GM23338 (cell line): ENCODE measurements at regions not wholly inside any gene's neighbourhood (a gene's known extent, or its start where the extent isn't known, plus 50 kb on each side); places are given as distances from the start of the nearest gene placed in this dataset.

ENCODE experiments used
- ATAC-seq: fragments of 200-7000 bp; cut with Tn5 transposase; 3 replicates; pipeline ENCODE4 v1.9.1; 2020
- DNase-seq: peaks from one replicate; pipeline ENCODE4 v3.0.0-alpha.2; 2015; ENCODE audit warnings: low spot score
- H2AFZ ChIP-seq: fragments of 200-600 bp; sonication (generic); 2 replicates; pipeline ENCODE4 v1.8.0; 2016; ENCODE audit warnings: antibody characterized with exemption, mild to moderate bottlenecking, moderate library complexity
- H3F3A ChIP-seq: fragments of 200-600 bp; sonication (generic); replicated peaks from 2 replicates; pipeline ENCODE4 v1.8.0; 2017; ENCODE audit warnings: antibody characterized with exemption, mixed run types, low read depth
- H3K27ac ChIP-seq: fragments of 200-600 bp; sonication (generic); 2 replicates; pipeline ENCODE4 v1.6.1; 2016; ENCODE audit warnings: low read depth
- H3K27me3 ChIP-seq: fragments of 200-600 bp; sonication (generic); 2 replicates; pipeline ENCODE4 v1.8.0; 2016; ENCODE audit warnings: mild to moderate bottlenecking, mixed run types, moderate library complexity; ENCODE audit not compliant: insufficient read depth
- H3K36me3 ChIP-seq: fragments of 200-600 bp; sonication (generic); 2 replicates; pipeline ENCODE4 v1.8.0; 2016; ENCODE audit warnings: mild to moderate bottlenecking; ENCODE audit not compliant: insufficient read depth
- H3K4me1 ChIP-seq: fragments of 200-600 bp; sonication (generic); 2 replicates; pipeline ENCODE4 v1.8.0; 2016; ENCODE audit warnings: mild to moderate bottlenecking, moderate library complexity; ENCODE audit not compliant: insufficient read depth
- H3K4me2 ChIP-seq: fragments of 200-600 bp; sonication (generic); 2 replicates; pipeline ENCODE4 v1.7.1; 2017; ENCODE audit warnings: mixed run types
- H3K4me3 ChIP-seq: fragments of 200-600 bp; sonication (generic); 2 replicates; pipeline ENCODE4 v1.6.1; 2016; ENCODE audit warnings: mixed run types
- H3K79me2 ChIP-seq: fragments of 200-600 bp; sonication (generic); replicated peaks from 2 replicates; pipeline ENCODE4 v1.8.0; 2017; ENCODE audit warnings: mild to moderate bottlenecking; ENCODE audit not compliant: insufficient read depth
- H3K9me2 ChIP-seq: fragments of 200-600 bp; sonication (generic); 2 replicates; pipeline ENCODE4 v1.8.0; 2017; ENCODE audit not compliant: insufficient read depth
- H4K20me1 ChIP-seq: fragments of 200-600 bp; sonication (generic); replicated peaks from 2 replicates; pipeline ENCODE4 v1.8.0; 2017; ENCODE audit warnings: mild to moderate bottlenecking; ENCODE audit not compliant: insufficient read depth
- H3K27ac Mint-ChIP-seq: 2 replicates; pipeline ENCODE4 v1.8.0; 2020; ENCODE audit warnings: inconsistent platforms, mild to moderate bottlenecking, moderate library complexity, mixed read lengths
- H3K27me3 Mint-ChIP-seq: 3 replicates; pipeline ENCODE4 v1.8.0; 2022; ENCODE audit warnings: low read depth, mild to moderate bottlenecking, moderate library complexity, mixed read lengths, inconsistent platforms; ENCODE audit not compliant: insufficient read depth, poor library complexity
- H3K36me3 Mint-ChIP-seq: 3 replicates; pipeline ENCODE4 v1.8.0; 2021; ENCODE audit warnings: low read depth, mild to moderate bottlenecking, inconsistent platforms, moderate library complexity, mixed read lengths
- H3K4me1 Mint-ChIP-seq: 3 replicates; pipeline ENCODE4 v1.8.0; 2020; ENCODE audit warnings: mild to moderate bottlenecking, inconsistent platforms, mixed read lengths
- H3K4me3 Mint-ChIP-seq: 3 replicates; pipeline ENCODE4 v1.8.0; 2021; ENCODE audit warnings: moderate library complexity, mild to moderate bottlenecking, inconsistent platforms, mixed read lengths
- H3K9me3 Mint-ChIP-seq: 3 replicates; pipeline ENCODE4 v1.8.0; 2020; ENCODE audit warnings: moderate library complexity, mild to moderate bottlenecking, inconsistent platforms, mixed read lengths
- CREB1 ChIP-seq: fragments of 250-450 bp; sonication (Bioruptor Pico); IDR thresholded peaks from 2 replicates; pipeline ENCODE4 v1.5.0; 2020; ENCODE audit warnings: low read depth, mild to moderate bottlenecking, moderate library complexity
- EZH2 ChIP-seq: fragments of 200-600 bp; sonication (generic); IDR thresholded peaks from one replicate; pipeline ENCODE4 v1.8.0; 2017; ENCODE audit warnings: antibody characterized with exemption, mild to moderate bottlenecking, low read depth; ENCODE audit not compliant: unreplicated experiment
- EZH2phosphoT487 ChIP-seq: fragments of 200-600 bp; sonication (generic); IDR thresholded peaks from one replicate; pipeline ENCODE4 v1.8.1; 2018; ENCODE audit warnings: antibody characterized with exemption; ENCODE audit not compliant: unreplicated experiment
- JUNB ChIP-seq: IDR thresholded peaks from one replicate; pipeline ENCODE4 v1.6.1; 2016; ENCODE audit warnings: antibody characterized with exemption; ENCODE audit not compliant: unreplicated experiment
- NANOG ChIP-seq: IDR thresholded peaks from 2 replicates; pipeline ENCODE4 v1.6.1; 2016; ENCODE audit warnings: antibody characterized with exemption, borderline replicate concordance
- POLR2AphosphoS5 ChIP-seq: IDR thresholded peaks from 2 replicates; pipeline ENCODE4 v1.6.1; 2016; ENCODE audit warnings: antibody characterized with exemption, low read depth
- STAT1 ChIP-seq: IDR thresholded peaks from one replicate; pipeline ENCODE4 v1.6.1; 2016; ENCODE audit warnings: antibody characterized with exemption; ENCODE audit not compliant: unreplicated experiment
- ZNF114 ChIP-seq: fragments of 250-450 bp; sonication (Bioruptor Pico); IDR thresholded peaks from 2 replicates; pipeline ENCODE4 v1.5.0; 2020; ENCODE audit warnings: mild to moderate bottlenecking, moderate library complexity
- ZNF331 ChIP-seq: fragments of 250-450 bp; sonication (Bioruptor Pico); IDR thresholded peaks from 2 replicates; pipeline ENCODE4 v1.5.0; 2020; ENCODE audit warnings: low read depth, mild to moderate bottlenecking, moderate library complexity
- TF ChIP-seq, protein P1 (sequence below): fragments of 250-450 bp; sonication (Bioruptor Pico); IDR thresholded peaks from 2 replicates; pipeline ENCODE4 v1.5.0; 2020; ENCODE audit warnings: mild to moderate bottlenecking, moderate library complexity
- TF ChIP-seq, protein P2 (sequence below): IDR thresholded peaks from 2 replicates; pipeline ENCODE4 v1.6.1; 2016; ENCODE audit warnings: antibody characterized with exemption
- TF ChIP-seq, protein P3 (sequence below): IDR thresholded peaks from one replicate; pipeline ENCODE4 v1.6.1; 2018; ENCODE audit warnings: antibody characterized with exemption; ENCODE audit not compliant: unreplicated experiment
- TF ChIP-seq, protein P4 (sequence below), 2 experiments: fragments of 200-600 bp in 1 of 2; sonication (generic) in 1 of 2; conservative IDR thresholded peaks; 2 replicates each; pipeline versions ENCODE4 v1.5.1 to v1.6.1; 2016 to 2017; ENCODE audit warnings: antibody characterized with exemption in 2 of 2, low read depth in 2 of 2, mild to moderate bottlenecking in 2 of 2, moderate library complexity in 1 of 2

DNA sequence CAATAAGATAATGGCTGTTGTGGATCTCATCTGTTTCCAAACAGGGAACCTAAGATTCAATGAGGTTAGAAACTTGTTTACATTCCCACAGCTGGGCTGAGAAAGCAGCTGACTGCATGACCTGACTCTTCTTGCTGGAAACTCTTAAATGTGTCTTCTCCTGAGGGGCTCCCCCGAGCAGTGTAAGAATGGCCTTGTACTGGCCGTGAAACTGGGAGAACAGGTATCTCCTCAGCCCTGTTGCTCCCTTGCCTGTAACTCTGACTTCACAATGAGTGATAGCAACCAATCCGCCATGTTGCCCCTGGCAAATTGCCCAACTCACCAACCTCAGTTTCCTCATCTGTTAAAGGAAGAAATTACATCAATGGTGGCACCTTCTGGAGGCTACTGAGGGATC, 59.1 kb upstream of the CCL2 start:
- Histone ChIP-seq H3K9me2 (no peaks in the 10 kb centered on the region), H3K36me3 (no peaks in the 10 kb centered on the region), H3K4me3 (no peak overlapping the region), H3K4me1 (no peaks in the 10 kb centered on the region), H3K27me3 (no peaks in the 10 kb centered on the region), H2AFZ (no peak overlapping the region), H3K4me2 (no peak overlapping the region), H3K27ac (no peak overlapping the region), H3F3A (no peaks in the 10 kb centered on the region), H3K79me2 (no peaks in the 10 kb centered on the region), H4K20me1 (no peaks in the 10 kb centered on the region)
- TF ChIP-seq NANOG, result no peak
- TF ChIP-seq, protein P1, sequence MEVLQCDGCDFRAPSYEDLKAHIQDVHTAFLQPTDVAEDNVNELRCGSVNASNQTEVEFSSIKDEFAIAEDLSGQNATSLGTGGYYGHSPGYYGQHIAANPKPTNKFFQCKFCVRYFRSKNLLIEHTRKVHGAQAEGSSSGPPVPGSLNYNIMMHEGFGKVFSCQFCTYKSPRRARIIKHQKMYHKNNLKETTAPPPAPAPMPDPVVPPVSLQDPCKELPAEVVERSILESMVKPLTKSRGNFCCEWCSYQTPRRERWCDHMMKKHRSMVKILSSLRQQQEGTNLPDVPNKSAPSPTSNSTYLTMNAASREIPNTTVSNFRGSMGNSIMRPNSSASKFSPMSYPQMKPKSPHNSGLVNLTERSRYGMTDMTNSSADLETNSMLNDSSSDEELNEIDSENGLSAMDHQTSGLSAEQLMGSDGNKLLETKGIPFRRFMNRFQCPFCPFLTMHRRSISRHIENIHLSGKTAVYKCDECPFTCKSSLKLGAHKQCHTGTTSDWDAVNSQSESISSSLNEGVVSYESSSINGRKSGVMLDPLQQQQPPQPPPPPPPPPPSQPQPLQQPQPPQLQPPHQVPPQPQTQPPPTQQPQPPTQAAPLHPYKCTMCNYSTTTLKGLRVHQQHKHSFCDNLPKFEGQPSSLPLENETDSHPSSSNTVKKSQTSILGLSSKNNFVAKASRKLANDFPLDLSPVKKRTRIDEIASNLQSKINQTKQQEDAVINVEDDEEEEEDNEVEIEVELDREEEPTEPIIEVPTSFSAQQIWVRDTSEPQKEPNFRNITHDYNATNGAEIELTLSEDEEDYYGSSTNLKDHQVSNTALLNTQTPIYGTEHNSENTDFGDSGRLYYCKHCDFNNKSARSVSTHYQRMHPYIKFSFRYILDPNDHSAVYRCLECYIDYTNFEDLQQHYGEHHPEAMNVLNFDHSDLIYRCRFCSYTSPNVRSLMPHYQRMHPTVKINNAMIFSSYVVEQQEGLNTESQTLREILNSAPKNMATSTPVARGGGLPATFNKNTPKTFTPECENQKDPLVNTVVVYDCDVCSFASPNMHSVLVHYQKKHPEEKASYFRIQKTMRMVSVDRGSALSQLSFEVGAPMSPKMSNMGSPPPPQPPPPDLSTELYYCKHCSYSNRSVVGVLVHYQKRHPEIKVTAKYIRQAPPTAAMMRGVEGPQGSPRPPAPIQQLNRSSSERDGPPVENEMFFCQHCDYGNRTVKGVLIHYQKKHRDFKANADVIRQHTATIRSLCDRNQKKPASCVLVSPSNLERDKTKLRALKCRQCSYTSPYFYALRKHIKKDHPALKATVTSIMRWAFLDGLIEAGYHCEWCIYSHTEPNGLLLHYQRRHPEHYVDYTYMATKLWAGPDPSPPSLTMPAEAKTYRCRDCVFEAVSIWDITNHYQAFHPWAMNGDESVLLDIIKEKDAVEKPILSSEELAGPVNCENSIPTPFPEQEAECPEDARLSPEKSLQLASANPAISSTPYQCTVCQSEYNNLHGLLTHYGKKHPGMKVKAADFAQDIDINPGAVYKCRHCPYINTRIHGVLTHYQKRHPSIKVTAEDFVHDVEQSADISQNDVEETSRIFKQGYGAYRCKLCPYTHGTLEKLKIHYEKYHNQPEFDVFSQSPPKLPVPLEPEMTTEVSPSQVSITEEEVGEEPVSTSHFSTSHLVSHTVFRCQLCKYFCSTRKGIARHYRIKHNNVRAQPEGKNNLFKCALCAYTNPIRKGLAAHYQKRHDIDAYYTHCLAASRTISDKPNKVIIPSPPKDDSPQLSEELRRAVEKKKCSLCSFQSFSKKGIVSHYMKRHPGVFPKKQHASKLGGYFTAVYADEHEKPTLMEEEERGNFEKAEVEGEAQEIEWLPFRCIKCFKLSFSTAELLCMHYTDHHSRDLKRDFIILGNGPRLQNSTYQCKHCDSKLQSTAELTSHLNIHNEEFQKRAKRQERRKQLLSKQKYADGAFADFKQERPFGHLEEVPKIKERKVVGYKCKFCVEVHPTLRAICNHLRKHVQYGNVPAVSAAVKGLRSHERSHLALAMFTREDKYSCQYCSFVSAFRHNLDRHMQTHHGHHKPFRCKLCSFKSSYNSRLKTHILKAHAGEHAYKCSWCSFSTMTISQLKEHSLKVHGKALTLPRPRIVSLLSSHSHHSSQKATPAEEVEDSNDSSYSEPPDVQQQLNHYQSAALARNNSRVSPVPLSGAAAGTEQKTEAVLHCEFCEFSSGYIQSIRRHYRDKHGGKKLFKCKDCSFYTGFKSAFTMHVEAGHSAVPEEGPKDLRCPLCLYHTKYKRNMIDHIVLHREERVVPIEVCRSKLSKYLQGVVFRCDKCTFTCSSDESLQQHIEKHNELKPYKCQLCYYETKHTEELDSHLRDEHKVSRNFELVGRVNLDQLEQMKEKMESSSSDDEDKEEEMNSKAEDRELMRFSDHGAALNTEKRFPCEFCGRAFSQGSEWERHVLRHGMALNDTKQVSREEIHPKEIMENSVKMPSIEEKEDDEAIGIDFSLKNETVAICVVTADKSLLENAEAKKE, result no peak
- TF ChIP-seq JUNB, result no peak
- TF ChIP-seq ZNF114 (CRISPR knock-in tag), result no peak
- no peak for TF ChIP-seq STAT1
- no peak for TF ChIP-seq EZH2phosphoT487
- no peak for TF ChIP-seq POLR2AphosphoS5
- TF ChIP-seq, protein P2, sequence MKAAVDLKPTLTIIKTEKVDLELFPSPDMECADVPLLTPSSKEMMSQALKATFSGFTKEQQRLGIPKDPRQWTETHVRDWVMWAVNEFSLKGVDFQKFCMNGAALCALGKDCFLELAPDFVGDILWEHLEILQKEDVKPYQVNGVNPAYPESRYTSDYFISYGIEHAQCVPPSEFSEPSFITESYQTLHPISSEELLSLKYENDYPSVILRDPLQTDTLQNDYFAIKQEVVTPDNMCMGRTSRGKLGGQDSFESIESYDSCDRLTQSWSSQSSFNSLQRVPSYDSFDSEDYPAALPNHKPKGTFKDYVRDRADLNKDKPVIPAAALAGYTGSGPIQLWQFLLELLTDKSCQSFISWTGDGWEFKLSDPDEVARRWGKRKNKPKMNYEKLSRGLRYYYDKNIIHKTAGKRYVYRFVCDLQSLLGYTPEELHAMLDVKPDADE, result no peak
- TF ChIP-seq CREB1 (CRISPR knock-in tag), result no peak
- TF ChIP-seq, protein P3, sequence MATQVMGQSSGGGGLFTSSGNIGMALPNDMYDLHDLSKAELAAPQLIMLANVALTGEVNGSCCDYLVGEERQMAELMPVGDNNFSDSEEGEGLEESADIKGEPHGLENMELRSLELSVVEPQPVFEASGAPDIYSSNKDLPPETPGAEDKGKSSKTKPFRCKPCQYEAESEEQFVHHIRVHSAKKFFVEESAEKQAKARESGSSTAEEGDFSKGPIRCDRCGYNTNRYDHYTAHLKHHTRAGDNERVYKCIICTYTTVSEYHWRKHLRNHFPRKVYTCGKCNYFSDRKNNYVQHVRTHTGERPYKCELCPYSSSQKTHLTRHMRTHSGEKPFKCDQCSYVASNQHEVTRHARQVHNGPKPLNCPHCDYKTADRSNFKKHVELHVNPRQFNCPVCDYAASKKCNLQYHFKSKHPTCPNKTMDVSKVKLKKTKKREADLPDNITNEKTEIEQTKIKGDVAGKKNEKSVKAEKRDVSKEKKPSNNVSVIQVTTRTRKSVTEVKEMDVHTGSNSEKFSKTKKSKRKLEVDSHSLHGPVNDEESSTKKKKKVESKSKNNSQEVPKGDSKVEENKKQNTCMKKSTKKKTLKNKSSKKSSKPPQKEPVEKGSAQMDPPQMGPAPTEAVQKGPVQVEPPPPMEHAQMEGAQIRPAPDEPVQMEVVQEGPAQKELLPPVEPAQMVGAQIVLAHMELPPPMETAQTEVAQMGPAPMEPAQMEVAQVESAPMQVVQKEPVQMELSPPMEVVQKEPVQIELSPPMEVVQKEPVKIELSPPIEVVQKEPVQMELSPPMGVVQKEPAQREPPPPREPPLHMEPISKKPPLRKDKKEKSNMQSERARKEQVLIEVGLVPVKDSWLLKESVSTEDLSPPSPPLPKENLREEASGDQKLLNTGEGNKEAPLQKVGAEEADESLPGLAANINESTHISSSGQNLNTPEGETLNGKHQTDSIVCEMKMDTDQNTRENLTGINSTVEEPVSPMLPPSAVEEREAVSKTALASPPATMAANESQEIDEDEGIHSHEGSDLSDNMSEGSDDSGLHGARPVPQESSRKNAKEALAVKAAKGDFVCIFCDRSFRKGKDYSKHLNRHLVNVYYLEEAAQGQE, result no peak
- no peak for TF ChIP-seq EZH2
- no peak for TF ChIP-seq ZNF331
- TF ChIP-seq, protein P4, sequence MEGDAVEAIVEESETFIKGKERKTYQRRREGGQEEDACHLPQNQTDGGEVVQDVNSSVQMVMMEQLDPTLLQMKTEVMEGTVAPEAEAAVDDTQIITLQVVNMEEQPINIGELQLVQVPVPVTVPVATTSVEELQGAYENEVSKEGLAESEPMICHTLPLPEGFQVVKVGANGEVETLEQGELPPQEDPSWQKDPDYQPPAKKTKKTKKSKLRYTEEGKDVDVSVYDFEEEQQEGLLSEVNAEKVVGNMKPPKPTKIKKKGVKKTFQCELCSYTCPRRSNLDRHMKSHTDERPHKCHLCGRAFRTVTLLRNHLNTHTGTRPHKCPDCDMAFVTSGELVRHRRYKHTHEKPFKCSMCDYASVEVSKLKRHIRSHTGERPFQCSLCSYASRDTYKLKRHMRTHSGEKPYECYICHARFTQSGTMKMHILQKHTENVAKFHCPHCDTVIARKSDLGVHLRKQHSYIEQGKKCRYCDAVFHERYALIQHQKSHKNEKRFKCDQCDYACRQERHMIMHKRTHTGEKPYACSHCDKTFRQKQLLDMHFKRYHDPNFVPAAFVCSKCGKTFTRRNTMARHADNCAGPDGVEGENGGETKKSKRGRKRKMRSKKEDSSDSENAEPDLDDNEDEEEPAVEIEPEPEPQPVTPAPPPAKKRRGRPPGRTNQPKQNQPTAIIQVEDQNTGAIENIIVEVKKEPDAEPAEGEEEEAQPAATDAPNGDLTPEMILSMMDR (conservative IDR thresholded peaks at IDR 0.05; ENCODE audit: low read depth in 2 of 2), result no peak
- peaks cover 5% of the 10 kb centered on the region; the same call in 2 of the 3 replicates for H3K4me1 Mint-ChIP-seq
- H3K36me3 Mint-ChIP-seq, result no peaks in the 10 kb centered on the region
- ATAC-seq, result no peak
- H3K27ac Mint-ChIP-seq, result no peak overlapping the region
- H3K9me3 Mint-ChIP-seq, result no peaks in the 10 kb centered on the region
- H3K4me3 Mint-ChIP-seq, result no peak overlapping the region
- no peaks in the 10 kb centered on the region for H3K27me3 Mint-ChIP-seq
- DNase-seq, result no peak
